ENCODE measurements at regions not wholly inside any gene's neighbourhood (a gene's known extent, or its start where the extent isn't known, plus 50 kb on each side); places are given as distances from the start of the nearest gene placed in this dataset.

DNA sequence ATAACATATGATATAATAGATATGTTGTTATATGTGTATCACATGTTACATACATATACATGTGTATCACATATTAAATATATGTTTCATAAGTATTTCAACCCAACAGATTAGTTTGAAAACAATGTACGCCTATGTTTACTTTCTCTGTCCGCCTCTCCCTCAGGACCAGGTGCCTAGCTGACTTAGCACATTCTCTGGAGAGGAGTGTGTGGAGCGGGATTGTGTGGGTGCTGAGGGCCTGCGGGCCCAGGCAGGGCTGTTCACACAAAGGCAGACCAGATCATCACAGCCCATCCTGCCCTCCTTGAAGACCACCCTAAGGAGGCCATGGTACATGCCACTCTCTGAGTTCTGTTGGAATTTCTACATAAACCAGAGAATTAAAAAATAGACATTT, 81.0 kb downstream of the PLXNA1 start:
- no peaks in the 10 kb centered on the region for H3K79me2 ChIP-seq (ENCODE audit: low read depth)
- H3K9me3 ChIP-seq (ENCODE audit: low read depth), result no peaks in the 10 kb centered on the region
- Mint-ChIP-seq H3K36me3 (no peaks in the 10 kb centered on the region), H3K27ac (peak overlapping the region; percentile 76), H3K4me3 (no peak overlapping the region), H3K4me1 (peaks cover 23% of the 10 kb centered on the region), H3K27me3 (ENCODE audit: insufficient read depth, low read depth) (peaks cover 6% of the 10 kb centered on the region), H3K9me3 (no peaks in the 10 kb centered on the region)
- no peak overlapping the region for H2AFZ ChIP-seq (replicated peaks)
- H3K4me2 ChIP-seq, result no peak overlapping the region
- TF ChIP-seq EZH2 (IDR thresholded peaks at IDR 0.05), result no peak
- TF ChIP-seq EZH2phosphoT487 (IDR thresholded peaks at IDR 0.05), result no peak
- TF ChIP-seq, protein P1, sequence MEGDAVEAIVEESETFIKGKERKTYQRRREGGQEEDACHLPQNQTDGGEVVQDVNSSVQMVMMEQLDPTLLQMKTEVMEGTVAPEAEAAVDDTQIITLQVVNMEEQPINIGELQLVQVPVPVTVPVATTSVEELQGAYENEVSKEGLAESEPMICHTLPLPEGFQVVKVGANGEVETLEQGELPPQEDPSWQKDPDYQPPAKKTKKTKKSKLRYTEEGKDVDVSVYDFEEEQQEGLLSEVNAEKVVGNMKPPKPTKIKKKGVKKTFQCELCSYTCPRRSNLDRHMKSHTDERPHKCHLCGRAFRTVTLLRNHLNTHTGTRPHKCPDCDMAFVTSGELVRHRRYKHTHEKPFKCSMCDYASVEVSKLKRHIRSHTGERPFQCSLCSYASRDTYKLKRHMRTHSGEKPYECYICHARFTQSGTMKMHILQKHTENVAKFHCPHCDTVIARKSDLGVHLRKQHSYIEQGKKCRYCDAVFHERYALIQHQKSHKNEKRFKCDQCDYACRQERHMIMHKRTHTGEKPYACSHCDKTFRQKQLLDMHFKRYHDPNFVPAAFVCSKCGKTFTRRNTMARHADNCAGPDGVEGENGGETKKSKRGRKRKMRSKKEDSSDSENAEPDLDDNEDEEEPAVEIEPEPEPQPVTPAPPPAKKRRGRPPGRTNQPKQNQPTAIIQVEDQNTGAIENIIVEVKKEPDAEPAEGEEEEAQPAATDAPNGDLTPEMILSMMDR (IDR thresholded peaks at IDR 0.05), result no peak
- DNase-seq (ENCODE audit: low spot score), result no peak
- H3K27me3 ChIP-seq, result no peaks in the 10 kb centered on the region
- H3K9ac ChIP-seq, result no peak overlapping the region
- H3K36me3 ChIP-seq, result no peaks in the 10 kb centered on the region
- no peaks in the 10 kb centered on the region for H4K20me1 ChIP-seq (ENCODE audit: low read depth)
- H3K27ac ChIP-seq, result no peak overlapping the region
- peaks cover 7% of the 10 kb centered on the region for H3F3A ChIP-seq (ENCODE audit: low read depth)
- H3K4me1 ChIP-seq, result peaks cover 5% of the 10 kb centered on the region
- H3K4me3 ChIP-seq, result no peak overlapping the region

DNA sequence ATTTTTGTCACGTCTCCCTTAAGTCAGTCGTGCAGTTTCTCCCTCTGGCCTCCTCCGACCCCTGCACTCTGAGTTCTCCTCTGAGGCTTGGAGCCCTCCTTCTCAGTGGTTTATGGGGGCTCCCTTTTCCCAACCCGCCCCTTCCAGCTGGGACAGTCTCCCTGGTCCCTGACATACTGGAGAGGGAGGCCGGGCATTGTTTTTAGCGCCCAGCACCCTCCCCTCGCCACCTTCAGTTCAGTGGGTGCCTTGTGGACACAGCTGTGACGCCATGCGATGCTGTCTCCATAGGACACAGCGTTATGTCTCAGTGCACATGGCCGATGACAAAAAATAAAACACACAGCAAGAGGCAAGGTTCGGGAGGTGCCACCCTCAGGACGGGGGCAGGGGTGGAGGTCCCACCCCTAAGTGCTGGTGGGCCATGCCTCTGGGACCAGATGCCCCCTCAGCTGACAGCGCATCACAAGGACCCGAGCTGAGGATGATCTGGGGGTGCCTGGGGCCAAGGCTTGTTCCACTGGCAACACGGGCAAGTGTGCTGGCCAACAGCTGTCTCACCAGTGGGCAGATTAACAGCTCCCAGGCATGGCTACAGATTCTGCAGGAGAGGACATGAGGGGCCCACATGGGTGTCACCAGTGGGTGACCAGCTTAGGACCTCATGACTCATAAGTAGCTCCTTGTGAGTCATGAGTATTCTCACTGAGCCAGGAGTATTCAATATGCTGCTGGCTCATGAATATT, 81.6 kb downstream of the PLXNA1 start:
- Mint-ChIP-seq H3K36me3 (no peaks in the 10 kb centered on the region), H3K27ac (no peak overlapping the region), H3K27me3 (ENCODE audit: insufficient read depth, low read depth) (peaks cover 6% of the 10 kb centered on the region), H3K4me3 (no peak overlapping the region), H3K9me3 (no peaks in the 10 kb centered on the region), H3K4me1 (peaks cover 23% of the 10 kb centered on the region)
- no peaks in the 10 kb centered on the region for H3K36me3 ChIP-seq
- H4K20me1 ChIP-seq (ENCODE audit: low read depth), result no peaks in the 10 kb centered on the region
- TF ChIP-seq EZH2phosphoT487 (IDR thresholded peaks at IDR 0.05), result no peak
- no peak for TF ChIP-seq EZH2 (IDR thresholded peaks at IDR 0.05)
- TF ChIP-seq, protein P1 (IDR thresholded peaks at IDR 0.05), result no peak
- no peaks in the 10 kb centered on the region for H3K79me2 ChIP-seq (ENCODE audit: low read depth)
- peaks cover 7% of the 10 kb centered on the region for H3F3A ChIP-seq (ENCODE audit: low read depth)
- no peak overlapping the region for H3K27ac ChIP-seq
- no peak overlapping the region for H3K9ac ChIP-seq
- no peak for DNase-seq (ENCODE audit: low spot score)
- H2AFZ ChIP-seq (replicated peaks), result no peak overlapping the region
- H3K4me3 ChIP-seq, result no peak overlapping the region
- H3K4me1 ChIP-seq, result peaks cover 5% of the 10 kb centered on the region
- H3K9me3 ChIP-seq (ENCODE audit: low read depth), result no peaks in the 10 kb centered on the region
- no peaks in the 10 kb centered on the region for H3K27me3 ChIP-seq
- H3K4me2 ChIP-seq, result no peak overlapping the region

DNA sequence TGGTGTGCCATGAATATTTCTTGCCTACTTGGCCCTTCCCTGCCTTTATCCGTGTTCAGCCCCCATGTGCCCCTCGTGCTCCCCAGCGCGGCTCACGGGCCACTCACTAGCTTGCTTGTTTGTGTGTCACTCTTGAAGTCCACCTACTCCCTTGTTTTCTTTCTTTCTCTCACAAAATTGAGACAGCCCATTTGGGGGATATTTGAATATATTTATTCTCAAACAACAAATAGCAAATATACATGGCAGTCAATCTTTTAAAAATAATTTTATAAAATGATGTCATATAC, 82.2 kb downstream of the PLXNA1 start:
- Histone ChIP-seq H3K79me2 (ENCODE audit: low read depth) (no peaks in the 10 kb centered on the region), H4K20me1 (ENCODE audit: low read depth) (no peaks in the 10 kb centered on the region), H3K27ac (no peak overlapping the region), H2AFZ (replicated peaks) (no peak overlapping the region), H3K9ac (no peak overlapping the region), H3K9me3 (ENCODE audit: low read depth) (no peaks in the 10 kb centered on the region), H3K27me3 (no peaks in the 10 kb centered on the region), H3K36me3 (no peaks in the 10 kb centered on the region), H3F3A (ENCODE audit: low read depth) (peaks cover 7% of the 10 kb centered on the region), H3K4me3 (no peak overlapping the region), H3K4me1 (peaks cover 5% of the 10 kb centered on the region), H3K4me2 (no peak overlapping the region)
- Mint-ChIP-seq H3K27me3 (ENCODE audit: insufficient read depth, low read depth) (peaks cover 6% of the 10 kb centered on the region), H3K27ac (peak overlapping the region; percentile 64), H3K4me3 (no peak overlapping the region), H3K4me1 (peaks cover 23% of the 10 kb centered on the region), H3K9me3 (no peaks in the 10 kb centered on the region), H3K36me3 (no peaks in the 10 kb centered on the region)
- TF ChIP-seq, protein P1 (IDR thresholded peaks at IDR 0.05), result no peak
- TF ChIP-seq EZH2 (IDR thresholded peaks at IDR 0.05), result no peak
- no peak for TF ChIP-seq EZH2phosphoT487 (IDR thresholded peaks at IDR 0.05)
- DNase-seq (ENCODE audit: low spot score), result no peak
